ENCODE measurements at regions not wholly inside any gene's neighbourhood (a gene's known extent, or its start where the extent isn't known, plus 50 kb on each side); places are given as distances from the start of the nearest gene placed in this dataset.

GRCh38 chr2:19138264-19138825 is 220.1 kb downstream of the OSR1 start:
- intact Hi-C loops (cut with DNase I): no loop called here
- Histone ChIP-seq H3K4me3 (no peak overlapping the region), H3K27ac (no peak overlapping the region), H3K4me1 (peaks cover 0 to 7% of the 10 kb centered on the region in 2 donors), H3K36me3 (no peaks in the 10 kb centered on the region), H3K27me3 (no peaks in the 10 kb centered on the region), H3K9me3 (peaks cover 0 to 3% of the 10 kb centered on the region in 2 donors)
- TF ChIP-seq CTCF (IDR thresholded peaks at IDR 0.05): no peak
- DNase-seq (no peak), ATAC-seq (no peak)

- no peak overlapping the region for H3K4me3 ChIP-seq
- DNase-seq (no peak), ATAC-seq (no peak)
- H3K4me1 ChIP-seq: peaks cover 0 to 7% of the 10 kb centered on the region in 2 donors
- peaks cover 0 to 3% of the 10 kb centered on the region in 2 donors for H3K9me3 ChIP-seq
- H3K27ac ChIP-seq: no peak overlapping the region
- no peaks in the 10 kb centered on the region for H3K36me3 ChIP-seq
- no peaks in the 10 kb centered on the region for H3K27me3 ChIP-seq
- intact Hi-C loops (cut with DNase I): no loop called here
- no peak for TF ChIP-seq CTCF (IDR thresholded peaks at IDR 0.05)
Observed at GRCh38 chr2:19137433-19137832, 221.0 kb downstream of the OSR1 start.

- ATAC-seq (no peak), DNase-seq (no peak)
- intact Hi-C loops (cut with DNase I): no loop called here
- no peaks in the 10 kb centered on the region for H3K27me3 ChIP-seq
- H3K4me1 ChIP-seq: no peaks in the 10 kb centered on the region
- H3K27ac ChIP-seq: no peak overlapping the region
- no peak for TF ChIP-seq CTCF (IDR thresholded peaks at IDR 0.05)
- H3K9me3 ChIP-seq: peaks cover 0 to 3% of the 10 kb centered on the region in 2 donors
- no peaks in the 10 kb centered on the region for H3K36me3 ChIP-seq
- H3K4me3 ChIP-seq: no peak overlapping the region
Observed at GRCh38 chr2:19132967-19133366, 225.5 kb downstream of the OSR1 start.

GRCh38 chr2:19131871-19132270 is 226.6 kb downstream of the OSR1 start:
- intact Hi-C loops (cut with DNase I): no loop called here
- no peaks in the 10 kb centered on the region for H3K4me1 ChIP-seq
- ATAC-seq (no peak), DNase-seq (no peak)
- no peak overlapping the region for H3K27ac ChIP-seq
- no peaks in the 10 kb centered on the region for H3K36me3 ChIP-seq
- H3K9me3 ChIP-seq: peaks cover 0 to 3% of the 10 kb centered on the region in 2 donors
- H3K27me3 ChIP-seq: no peaks in the 10 kb centered on the region
- TF ChIP-seq CTCF (IDR thresholded peaks at IDR 0.05): no peak
- H3K4me3 ChIP-seq: no peak overlapping the region

GRCh38 chr2:19128148-19128547 is 230.3 kb downstream of the OSR1 start:
- Histone ChIP-seq H3K4me3 (no peak overlapping the region), H3K27me3 (no peaks in the 10 kb centered on the region), H3K4me1 (no peaks in the 10 kb centered on the region), H3K36me3 (no peaks in the 10 kb centered on the region), H3K9me3 (no peaks in the 10 kb centered on the region), H3K27ac (no peak overlapping the region)
- intact Hi-C loops (cut with DNase I): no loop called here
- ATAC-seq (no peak), DNase-seq (no peak)
- no peak for TF ChIP-seq CTCF (IDR thresholded peaks at IDR 0.05)
